Right forelimb (tissue), 1 donor: ENCODE measurements at regions not wholly inside any gene's neighbourhood (a gene's known extent, or its start where the extent isn't known, plus 50 kb on each side); places are given as distances from the start of the nearest gene placed in this dataset.

Source experiments
- DNase-seq: peaks from one replicate; pipeline ENCODE4 v3.0.0-alpha.2; 2018

GRCh38 chr20:60820149-60820548, 431.9 kb upstream of the CDH4 start:
- DNase-seq = no peak

- DNase-seq = no peak
Observed at GRCh38 chr20:60820918-60821317, 431.1 kb upstream of the CDH4 start.

GRCh38 chr20:60822699-60823607, 429.1 kb upstream of the CDH4 start:
- no peak for DNase-seq

GRCh38 chr20:60835876-60836275, 416.2 kb upstream of the CDH4 start:
- no peak for DNase-seq

- DNase-seq = no peak
Observed at GRCh38 chr20:60837173-60837770, 414.8 kb upstream of the CDH4 start.

GRCh38 chr20:60838297-60838696, 413.8 kb upstream of the CDH4 start:
- no peak for DNase-seq

GRCh38 chr20:60840971-60841370, 411.1 kb upstream of the CDH4 start:
- no peak for DNase-seq

- DNase-seq = no peak
Observed at GRCh38 chr20:60845146-60845545, 406.9 kb upstream of the CDH4 start.

- no peak for DNase-seq
Observed at GRCh38 chr20:60851826-60852704, 400.0 kb upstream of the CDH4 start.

GRCh38 chr20:60857708-60858107, 394.4 kb upstream of the CDH4 start:
- no peak for DNase-seq

GRCh38 chr20:60862601-60863000, 389.5 kb upstream of the CDH4 start:
- no peak for DNase-seq

- DNase-seq = no peak
Observed at GRCh38 chr20:60863548-60863947, 388.5 kb upstream of the CDH4 start.

GRCh38 chr20:60867589-60867988, 384.5 kb upstream of the CDH4 start:
- no peak for DNase-seq

- DNase-seq = no peak
Observed at GRCh38 chr20:60868316-60868891, 383.7 kb upstream of the CDH4 start.

- no peak for DNase-seq
Observed at GRCh38 chr20:60869087-60869486, 383.0 kb upstream of the CDH4 start.

- DNase-seq = no peak
Observed at GRCh38 chr20:60869625-60870024, 382.4 kb upstream of the CDH4 start.

GRCh38 chr20:60870040-60870439, 382.0 kb upstream of the CDH4 start:
- no peak for DNase-seq

- DNase-seq = no peak
Observed at GRCh38 chr20:60872224-60872623, 379.8 kb upstream of the CDH4 start.

GRCh38 chr20:60877071-60877857, 374.8 kb upstream of the CDH4 start:
- no peak for DNase-seq

GRCh38 chr20:60882836-60883235, 369.2 kb upstream of the CDH4 start:
- no peak for DNase-seq

GRCh38 chr20:60883496-60883895, 368.6 kb upstream of the CDH4 start:
- no peak for DNase-seq

GRCh38 chr20:60884277-60884676, 367.8 kb upstream of the CDH4 start:
- no peak for DNase-seq
